Liver (tissue), 8 donors: ENCODE measurements at regions not wholly inside any gene's neighbourhood (a gene's known extent, or its start where the extent isn't known, plus 50 kb on each side); places are given as distances from the start of the nearest gene placed in this dataset.

ENCODE experiments used
- DNase-seq: peaks from one replicate; pipeline ENCODE4 v3.0.0-alpha.2; 2017; ENCODE audit warnings: low spot score
- H3K27ac ChIP-seq, 2 donors: one replicate each; pipeline ENCODE4 v1.7.0; 2013; ENCODE audit warnings: inconsistent platforms in 2 of 2, low read length in 2 of 2, control low read depth in 1 of 2, low read depth in 1 of 2, mild to moderate bottlenecking in 1 of 2
- H3K27me3 ChIP-seq, 4 donors: one replicate each; pipeline versions ENCODE4 v1.6.1 to v1.7.0; 2013; ENCODE audit warnings: low read length in 3 of 4, inconsistent platforms in 1 of 4, mild to moderate bottlenecking in 1 of 4, moderate library complexity in 1 of 4; ENCODE audit not compliant: control insufficient read depth in 4 of 4, insufficient read depth in 4 of 4
- H3K36me3 ChIP-seq, 4 donors: one replicate each; pipeline versions ENCODE4 v1.6.1 to v1.7.0; 2013; ENCODE audit warnings: low read length in 3 of 4, mild to moderate bottlenecking in 3 of 4, low read depth in 1 of 4, moderate library complexity in 1 of 4; ENCODE audit not compliant: control insufficient read depth in 4 of 4, insufficient read depth in 3 of 4
- H3K4me1 ChIP-seq, 4 donors: one replicate each; pipeline versions ENCODE4 v1.6.1 to v1.7.0; 2013; ENCODE audit warnings: low read length in 3 of 4, mild to moderate bottlenecking in 3 of 4, moderate library complexity in 1 of 4; ENCODE audit not compliant: control insufficient read depth in 4 of 4, insufficient read depth in 4 of 4
- H3K4me3 ChIP-seq, 3 donors: one replicate each; pipeline versions ENCODE4 v1.6.1 to v1.7.0; 2013; ENCODE audit warnings: low read length in 3 of 3, control low read depth in 1 of 3, low read depth in 1 of 3, mild to moderate bottlenecking in 1 of 3
- H3K9ac ChIP-seq, 2 donors: one replicate each; pipeline ENCODE4 v1.7.0; 2013; ENCODE audit warnings: low read length in 2 of 2, mild to moderate bottlenecking in 2 of 2, moderate library complexity in 2 of 2, control low read depth in 1 of 2, low read depth in 1 of 2
- H3K9me3 ChIP-seq, 4 donors: one replicate each; pipeline versions ENCODE4 v1.6.1 to v1.7.0; 2013; ENCODE audit warnings: low read length in 3 of 4; ENCODE audit not compliant: control insufficient read depth in 4 of 4
- ATF3 ChIP-seq: IDR thresholded peaks from 2 replicates; pipeline ENCODE4 v1.6.1; 2016; ENCODE audit warnings: antibody characterized with exemption
- EGR1 ChIP-seq, 2 donors: IDR thresholded peaks; 2 replicates each; pipeline ENCODE4 v1.6.1; 2016 to 2018; ENCODE audit warnings: antibody characterized with exemption in 2 of 2, low read depth in 2 of 2
- FOXA2 ChIP-seq: IDR thresholded peaks from 2 replicates; pipeline ENCODE4 v1.6.1; 2016; ENCODE audit warnings: antibody characterized with exemption
- GABPA ChIP-seq, 2 donors: IDR thresholded peaks in 1 of 2; conservative IDR thresholded peaks in 1 of 2; 2 replicates each; pipeline ENCODE4 v1.6.1; 2016; ENCODE audit warnings: antibody characterized with exemption in 2 of 2, mild to moderate bottlenecking in 1 of 2, moderate library complexity in 1 of 2
- HNF4A ChIP-seq, 2 donors: conservative IDR thresholded peaks; 2 replicates each; pipeline ENCODE4 v1.6.1; 2016; ENCODE audit warnings: antibody characterized with exemption in 2 of 2, mild to moderate bottlenecking in 2 of 2
- HNF4G ChIP-seq: IDR thresholded peaks from 2 replicates; pipeline ENCODE4 v1.6.1; 2016; ENCODE audit warnings: antibody characterized with exemption
- JUND ChIP-seq, 2 donors: IDR thresholded peaks; 2 replicates each; pipeline ENCODE4 v1.6.1; 2016; ENCODE audit warnings: antibody characterized with exemption in 2 of 2
- MAX ChIP-seq: IDR thresholded peaks from 2 replicates; pipeline ENCODE4 v1.6.1; 2016; ENCODE audit warnings: antibody characterized with exemption
- NR2F2 ChIP-seq: IDR thresholded peaks from 2 replicates; pipeline ENCODE4 v1.6.1; 2016; ENCODE audit warnings: antibody characterized with exemption
- RAD21 ChIP-seq, 2 donors: IDR thresholded peaks; 2 replicates each; pipeline ENCODE4 v1.6.1; 2016; ENCODE audit warnings: antibody characterized with exemption in 2 of 2, mild to moderate bottlenecking in 2 of 2
- REST ChIP-seq: IDR thresholded peaks from 2 replicates; pipeline ENCODE4 v1.6.1; 2016; ENCODE audit warnings: antibody characterized with exemption, mild to moderate bottlenecking
- RXRA ChIP-seq, 2 donors: IDR thresholded peaks; 2 replicates each; pipeline ENCODE4 v1.6.1; 2017 to 2018; ENCODE audit warnings: antibody characterized with exemption in 2 of 2, mild to moderate bottlenecking in 1 of 2
- SP1 ChIP-seq: IDR thresholded peaks from 2 replicates; pipeline ENCODE4 v1.6.1; 2018; ENCODE audit warnings: antibody characterized with exemption, mild to moderate bottlenecking
- TAF1 ChIP-seq: conservative IDR thresholded peaks from 2 replicates; pipeline ENCODE4 v1.6.1; 2016; ENCODE audit warnings: antibody characterized with exemption, mild to moderate bottlenecking
- YY1 ChIP-seq: IDR thresholded peaks from 2 replicates; pipeline ENCODE4 v1.6.1; 2016; ENCODE audit warnings: antibody characterized with exemption, mild to moderate bottlenecking
- ZBTB33 ChIP-seq: IDR thresholded peaks from 2 replicates; pipeline ENCODE4 v1.6.1; 2016; ENCODE audit warnings: antibody characterized with exemption
- WGBS: extraction: QIAGEN DNeasy Blood & Tissue Kit; methylation state at CpG from one replicate; pipeline ENCODE4 v1.1.7; 2013; 5-methylcytosine and 5-hydroxymethylcytosine counted together
- TF ChIP-seq, protein P1 (sequence below): fragments of 150-350 bp; IDR thresholded peaks from 2 replicates; pipeline ENCODE4 v1.5.1; 2017; ENCODE audit warnings: improper control_type of control experiment, low read depth, low read length; ENCODE audit not compliant: missing input control
- donor health status: healthy.
- donor health status: healthy.
- donor health status: healthy.
- donor health status: healthy.
- donor health status: healthy.

DNA sequence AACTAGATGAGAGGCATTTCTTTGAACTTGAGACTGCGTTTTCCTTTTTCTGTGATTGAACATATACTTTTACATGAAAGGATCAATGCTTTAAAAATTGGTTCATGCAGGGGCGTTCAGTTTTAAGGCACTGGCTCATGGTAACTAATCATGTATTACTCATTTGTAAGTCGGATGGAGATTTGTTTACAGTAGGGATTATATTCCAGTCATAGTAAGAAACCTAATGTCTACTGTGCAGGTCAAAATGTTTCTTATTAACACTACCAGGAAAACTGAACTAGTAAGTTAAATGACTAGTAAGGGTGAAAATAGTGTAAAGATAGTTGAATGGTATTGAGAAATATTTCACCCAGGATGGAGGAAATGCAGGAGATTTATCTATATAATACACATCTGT is 258.8 kb upstream of the GBE1 start:
- Histone ChIP-seq H3K27ac (no peak overlapping the region), H3K36me3 (no peaks in the 10 kb centered on the region), H3K27me3 (no peaks in the 10 kb centered on the region), H3K4me3 (no peak overlapping the region), H3K9me3 (peaks cover 0 to 4% (median under 1%) of the 10 kb centered on the region in 4 donors), H3K9ac (no peak overlapping the region), H3K4me1 (no peaks in the 10 kb centered on the region)
- WGBS, result 76% methylated on average over 3 of the region's 3 CpGs
- TF ChIP-seq ZBTB33, result no peak
- TF ChIP-seq EGR1 (IDR thresholded peaks at IDR 0.05; ENCODE audit: low read depth in 2 of 2), result no peak
- TF ChIP-seq YY1, result no peak
- no peak for TF ChIP-seq TAF1
- TF ChIP-seq, protein P1, sequence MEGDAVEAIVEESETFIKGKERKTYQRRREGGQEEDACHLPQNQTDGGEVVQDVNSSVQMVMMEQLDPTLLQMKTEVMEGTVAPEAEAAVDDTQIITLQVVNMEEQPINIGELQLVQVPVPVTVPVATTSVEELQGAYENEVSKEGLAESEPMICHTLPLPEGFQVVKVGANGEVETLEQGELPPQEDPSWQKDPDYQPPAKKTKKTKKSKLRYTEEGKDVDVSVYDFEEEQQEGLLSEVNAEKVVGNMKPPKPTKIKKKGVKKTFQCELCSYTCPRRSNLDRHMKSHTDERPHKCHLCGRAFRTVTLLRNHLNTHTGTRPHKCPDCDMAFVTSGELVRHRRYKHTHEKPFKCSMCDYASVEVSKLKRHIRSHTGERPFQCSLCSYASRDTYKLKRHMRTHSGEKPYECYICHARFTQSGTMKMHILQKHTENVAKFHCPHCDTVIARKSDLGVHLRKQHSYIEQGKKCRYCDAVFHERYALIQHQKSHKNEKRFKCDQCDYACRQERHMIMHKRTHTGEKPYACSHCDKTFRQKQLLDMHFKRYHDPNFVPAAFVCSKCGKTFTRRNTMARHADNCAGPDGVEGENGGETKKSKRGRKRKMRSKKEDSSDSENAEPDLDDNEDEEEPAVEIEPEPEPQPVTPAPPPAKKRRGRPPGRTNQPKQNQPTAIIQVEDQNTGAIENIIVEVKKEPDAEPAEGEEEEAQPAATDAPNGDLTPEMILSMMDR, result no peak
- TF ChIP-seq GABPA (IDR thresholded peaks at IDR 0.05 in 1 of 2, conservative IDR thresholded peaks at IDR 0.05 in 1 of 2), result no peak
- TF ChIP-seq SP1, result no peak
- TF ChIP-seq HNF4A (conservative IDR thresholded peaks at IDR 0.05), result no peak
- DNase-seq, result no peak

DNA sequence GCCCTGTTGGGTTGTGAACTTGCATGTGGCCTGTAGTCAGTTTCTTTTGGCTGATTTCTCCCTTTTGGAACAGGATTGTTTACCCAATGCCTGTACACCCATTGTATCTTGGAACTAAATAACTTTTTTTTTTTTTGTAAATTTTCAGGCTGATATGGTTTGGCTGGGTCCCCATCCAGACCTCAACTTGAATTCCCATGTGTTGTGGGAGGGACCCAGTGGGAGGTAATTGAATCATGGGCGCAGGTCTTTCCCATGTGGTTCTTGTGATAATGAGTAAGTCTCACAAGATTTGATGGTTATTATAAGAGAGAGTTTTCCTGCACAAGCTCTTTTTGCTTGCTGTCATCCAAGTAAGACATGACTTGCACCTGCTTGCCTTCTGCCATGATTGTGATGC is 253.8 kb upstream of the GBE1 start:
- no peaks in the 10 kb centered on the region for H3K27me3 ChIP-seq
- 93% methylated on average over 1 of the region's 1 CpG for WGBS
- no peaks in the 10 kb centered on the region for H3K4me1 ChIP-seq
- TF ChIP-seq FOXA2 (no peak), HNF4A (conservative IDR thresholded peaks at IDR 0.05) (no peak), JUND (IDR thresholded peaks at IDR 0.05) (no peak), MAX (no peak), SP1 (no peak), YY1 (no peak), RAD21 (IDR thresholded peaks at IDR 0.05) (no peak), TAF1 (no peak), NR2F2 (no peak), HNF4G (no peak), ATF3 (no peak), REST (no peak), RXRA (IDR thresholded peaks at IDR 0.05) (no peak)
- H3K27ac ChIP-seq, result no peak overlapping the region
- H3K9ac ChIP-seq, result no peak overlapping the region
- DNase-seq, result no peak
- peaks cover 0 to 4% (median under 1%) of the 10 kb centered on the region in 4 donors for H3K9me3 ChIP-seq
- H3K4me3 ChIP-seq, result no peak overlapping the region
- no peaks in the 10 kb centered on the region for H3K36me3 ChIP-seq
